22Rv1 (cell line): ENCODE measurements at regions not wholly inside any gene's neighbourhood (a gene's known extent, or its start where the extent isn't known, plus 50 kb on each side); places are given as distances from the start of the nearest gene placed in this dataset.

Experiments
- H3K27ac ChIP-seq: fragments of 450-650 bp; 2 replicates; pipeline ENCODE4 v1.5.1; 2017
- ZFX ChIP-seq: fragments of 450-650 bp; IDR thresholded peaks from 2 replicates; pipeline ENCODE4 v1.6.1; 2017; ENCODE audit warnings: antibody characterized with exemption, borderline replicate concordance
- TF ChIP-seq, protein P1 (sequence below): fragments of 450-650 bp; IDR thresholded peaks from 2 replicates; pipeline ENCODE4 v1.5.1; 2017; ENCODE audit warnings: mild to moderate bottlenecking

GRCh38 chrX:7390441-7390840 lies 242.5 kb upstream of the PUDP start:
- H3K27ac ChIP-seq = no peak overlapping the region
- TF ChIP-seq, protein P1, sequence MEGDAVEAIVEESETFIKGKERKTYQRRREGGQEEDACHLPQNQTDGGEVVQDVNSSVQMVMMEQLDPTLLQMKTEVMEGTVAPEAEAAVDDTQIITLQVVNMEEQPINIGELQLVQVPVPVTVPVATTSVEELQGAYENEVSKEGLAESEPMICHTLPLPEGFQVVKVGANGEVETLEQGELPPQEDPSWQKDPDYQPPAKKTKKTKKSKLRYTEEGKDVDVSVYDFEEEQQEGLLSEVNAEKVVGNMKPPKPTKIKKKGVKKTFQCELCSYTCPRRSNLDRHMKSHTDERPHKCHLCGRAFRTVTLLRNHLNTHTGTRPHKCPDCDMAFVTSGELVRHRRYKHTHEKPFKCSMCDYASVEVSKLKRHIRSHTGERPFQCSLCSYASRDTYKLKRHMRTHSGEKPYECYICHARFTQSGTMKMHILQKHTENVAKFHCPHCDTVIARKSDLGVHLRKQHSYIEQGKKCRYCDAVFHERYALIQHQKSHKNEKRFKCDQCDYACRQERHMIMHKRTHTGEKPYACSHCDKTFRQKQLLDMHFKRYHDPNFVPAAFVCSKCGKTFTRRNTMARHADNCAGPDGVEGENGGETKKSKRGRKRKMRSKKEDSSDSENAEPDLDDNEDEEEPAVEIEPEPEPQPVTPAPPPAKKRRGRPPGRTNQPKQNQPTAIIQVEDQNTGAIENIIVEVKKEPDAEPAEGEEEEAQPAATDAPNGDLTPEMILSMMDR = no peak
- TF ChIP-seq ZFX = no peak

- no peak overlapping the region for H3K27ac ChIP-seq
- TF ChIP-seq ZFX = no peak
- TF ChIP-seq, protein P1 = no peak
Observed at GRCh38 chrX:7389576-7389975, 241.6 kb upstream of the PUDP start.

- TF ChIP-seq, protein P1 = no peak
- no peak for TF ChIP-seq ZFX
- no peak overlapping the region for H3K27ac ChIP-seq
Observed at GRCh38 chrX:7385131-7385530, 237.2 kb upstream of the PUDP start.

- no peak for TF ChIP-seq ZFX
- TF ChIP-seq, protein P1 = no peak
- H3K27ac ChIP-seq = no peak overlapping the region
Observed at GRCh38 chrX:7378406-7378805, 230.5 kb upstream of the PUDP start.

DNA sequence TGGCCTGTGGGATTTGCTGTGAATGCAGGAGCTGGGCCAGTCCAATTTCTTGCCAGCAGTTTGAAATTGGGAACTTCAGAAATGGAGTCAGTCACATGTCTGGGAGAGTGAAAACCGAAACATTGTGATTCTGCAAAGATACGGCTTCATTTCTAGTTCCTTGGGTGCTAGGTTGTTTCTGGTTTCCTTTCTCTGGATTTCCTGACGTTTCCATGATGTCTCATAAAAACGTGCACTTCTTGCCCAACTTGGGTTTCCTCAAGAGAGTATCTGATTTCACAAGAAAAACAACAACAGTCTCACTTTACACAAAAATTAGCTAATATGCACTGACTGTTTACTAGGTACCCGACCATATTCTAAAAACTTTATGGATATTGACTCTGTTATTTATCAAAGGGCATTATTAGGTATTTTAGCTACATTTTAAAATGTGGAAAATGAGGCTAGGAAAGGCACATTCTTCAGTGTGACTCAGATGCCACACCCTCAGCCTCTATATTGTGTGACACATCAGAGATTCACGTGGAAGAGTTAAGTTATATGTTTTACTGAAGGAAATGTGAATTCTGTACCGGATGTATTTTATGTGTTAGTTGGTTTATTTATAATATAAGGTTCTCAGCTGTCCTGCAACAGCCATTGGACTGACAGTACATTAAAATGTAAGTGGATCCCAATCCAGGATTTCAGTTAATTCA lies 225.0 kb upstream of the PUDP start:
- no peak overlapping the region for H3K27ac ChIP-seq

DNA sequence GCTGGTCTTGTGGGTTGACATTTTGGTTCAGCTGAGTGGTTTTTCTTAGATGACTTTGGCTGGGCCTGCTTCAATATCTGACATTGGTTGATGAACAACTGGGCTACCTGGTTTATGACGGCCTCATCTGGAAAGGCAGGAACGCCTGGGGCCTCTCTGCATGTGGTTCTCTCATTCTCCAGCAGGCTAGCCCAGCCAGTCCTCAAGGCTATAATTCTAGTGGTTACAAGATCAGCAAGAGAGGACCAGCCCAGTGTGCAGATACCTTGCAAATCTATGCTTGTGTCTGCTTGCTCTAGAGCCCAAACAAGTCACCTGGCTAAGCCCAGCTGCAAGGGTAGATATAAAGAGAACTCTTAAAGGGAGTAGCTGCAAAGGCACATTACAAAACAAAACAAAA lies 214.2 kb upstream of the PUDP start:
- TF ChIP-seq, protein P1 = no peak
- TF ChIP-seq ZFX = no peak
- H3K27ac ChIP-seq = no peak overlapping the region

More for the DNA sequence above, 225.0 kb upstream of the PUDP start:
- TF ChIP-seq, protein P1 = no peak
- no peak for TF ChIP-seq ZFX

DNA sequence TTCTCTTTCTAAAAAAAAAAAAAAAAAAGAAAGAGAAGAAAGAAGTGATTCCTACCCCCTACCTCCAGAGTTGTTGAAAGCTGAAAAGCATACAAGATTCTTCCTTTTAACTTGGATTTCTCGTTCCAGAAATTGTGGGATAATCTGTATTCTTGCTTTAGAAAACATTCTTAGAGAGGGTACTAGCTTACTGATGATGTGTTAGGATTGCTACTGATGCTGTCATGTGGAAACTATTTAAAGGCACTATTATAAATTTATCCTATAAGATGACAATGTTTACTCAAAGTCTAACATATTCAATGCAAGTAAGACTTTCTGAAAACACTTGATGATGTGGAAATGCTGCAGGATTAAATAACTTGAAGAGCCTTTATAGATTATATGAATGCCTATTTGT lies 204.0 kb upstream of the PUDP start:
- TF ChIP-seq, protein P1 = no peak
- no peak for TF ChIP-seq ZFX
- no peak overlapping the region for H3K27ac ChIP-seq
